Epithelial cell of proximal tubule (primary cell): ENCODE measurements at regions not wholly inside any gene's neighbourhood (a gene's known extent, or its start where the extent isn't known, plus 50 kb on each side); places are given as distances from the start of the nearest gene placed in this dataset.
A peak's percentile ranks its signal among the peaks of the same experiment; 100 is the strongest.

Experiments used
- DNase-seq: peaks from one replicate; pipeline ENCODE4 v3.0.0-alpha.2; 2011; ENCODE audit warnings: low read depth
- H3K4me3 ChIP-seq: 2 replicates; pipeline ENCODE4 v1.5.1; 2011; ENCODE audit warnings: low read depth, mild to moderate bottlenecking, low read length
- CTCF ChIP-seq: conservative IDR thresholded peaks from 2 replicates; pipeline ENCODE4 v1.5.1; 2012; ENCODE audit warnings: low read depth, mild to moderate bottlenecking, low read length

GRCh38 chr15:45790325-45790943, 155.6 kb downstream of the SQOR start:
- peak; percentile 71 for TF ChIP-seq CTCF
- DNase-seq, result no peak
- H3K4me3 ChIP-seq, result no peak overlapping the region

DNA sequence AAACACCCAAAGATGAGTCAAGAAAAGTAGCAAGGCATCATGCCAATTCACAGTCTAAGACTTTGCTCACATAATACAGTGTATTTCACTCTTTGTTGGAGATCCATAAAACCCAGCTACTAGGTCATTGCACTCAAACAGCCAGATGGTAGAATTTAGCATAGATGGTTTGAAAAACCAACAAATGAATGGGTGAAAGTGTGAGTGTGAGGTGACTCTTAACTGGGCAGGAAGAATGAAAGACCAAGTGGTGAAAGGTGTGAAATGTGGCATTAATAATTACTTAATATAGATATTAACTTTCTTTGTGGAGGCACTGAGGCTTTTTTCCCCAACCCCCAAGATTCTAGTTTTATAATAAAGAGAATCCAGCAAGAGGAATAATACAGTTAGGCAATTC, 159.5 kb downstream of the SQOR start:
- no peak overlapping the region for H3K4me3 ChIP-seq
- TF ChIP-seq CTCF, result no peak
- no peak for DNase-seq

GRCh38 chr15:45794712-45795439, 160.0 kb downstream of the SQOR start:
- no peak for TF ChIP-seq CTCF

DNA sequence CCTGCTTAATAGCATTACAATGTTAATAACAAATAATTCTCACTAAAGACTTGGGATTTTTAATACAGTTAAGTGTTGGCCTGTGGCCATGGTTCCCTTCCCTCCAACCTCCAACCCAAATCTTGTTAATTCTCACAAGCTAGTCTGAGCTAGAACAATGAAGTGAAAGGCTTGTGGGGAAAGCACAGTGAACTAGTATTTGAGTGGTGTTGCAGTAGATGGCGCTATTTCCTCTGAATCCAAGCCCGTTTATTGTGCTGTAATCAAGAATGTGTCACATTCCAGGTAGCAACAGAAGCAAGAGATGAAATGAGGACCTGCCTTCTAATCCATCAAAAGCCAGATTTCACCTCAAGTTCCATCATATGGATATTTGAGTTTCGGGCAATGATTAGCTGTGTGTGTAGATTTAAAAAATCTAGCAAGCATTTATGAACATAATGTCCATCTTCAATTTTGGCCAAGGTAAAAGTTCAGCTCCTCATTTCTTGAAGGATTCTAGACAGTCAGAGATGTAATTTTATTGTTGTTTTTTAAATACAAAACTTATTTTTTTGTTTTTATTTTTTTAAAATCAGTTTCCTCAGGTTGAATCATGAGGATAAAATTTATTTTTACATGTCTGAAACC, 160.7 kb downstream of the SQOR start:
- no peak overlapping the region for H3K4me3 ChIP-seq
- peak; percentile 63 for DNase-seq
- TF ChIP-seq CTCF, result peak; percentile 88

More at GRCh38 chr15:45794712-45795439, 160.0 kb downstream of the SQOR start:
- H3K4me3 ChIP-seq, result no peak overlapping the region
- DNase-seq, result no peak

DNA sequence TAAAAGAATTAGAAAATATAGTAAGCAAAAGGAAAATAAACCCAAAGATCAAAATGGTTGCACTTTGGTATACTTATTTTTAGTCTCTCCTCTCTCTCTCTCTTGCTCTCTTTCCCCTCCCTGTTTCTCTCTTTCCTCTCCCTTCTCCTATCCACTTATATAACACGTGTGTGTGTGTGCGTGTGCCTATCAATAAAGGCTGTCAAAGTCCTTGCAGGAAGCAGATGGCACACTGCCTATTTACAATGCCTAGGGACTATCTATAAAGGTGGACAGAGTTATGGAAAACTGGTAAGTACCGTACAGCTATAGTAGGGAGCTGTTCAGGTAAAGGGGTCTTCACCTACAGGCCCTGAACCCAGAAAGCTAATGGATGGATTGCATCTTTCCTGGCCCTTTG, 161.6 kb downstream of the SQOR start:
- TF ChIP-seq CTCF, result no peak
- no peak for DNase-seq
- no peak overlapping the region for H3K4me3 ChIP-seq

- H3K4me3 ChIP-seq, result no peak overlapping the region
- DNase-seq, result no peak
- TF ChIP-seq CTCF, result no peak
Observed at GRCh38 chr15:45799508-45799907, 164.7 kb downstream of the SQOR start.
